Stimulated activated CD8-positive, alpha-beta memory T cell treated with anti-CD3 and anti-CD28 coated beads, Interleukin-15, amount 100 ng/mL, for 24 hours (primary cell): ENCODE measurements at regions not wholly inside any gene's neighbourhood (a gene's known extent, or its start where the extent isn't known, plus 50 kb on each side); places are given as distances from the start of the nearest gene placed in this dataset.

Experiments
- DNase-seq: peaks from one replicate; pipeline ENCODE4 v3.0.0-alpha.2; 2020; ENCODE audit warnings: low read depth

GRCh38 chr18:70507970-70508369, 219.1 kb downstream of the SOCS6 start:
- DNase-seq = no peak

GRCh38 chr18:70506511-70506910, 217.7 kb downstream of the SOCS6 start:
- DNase-seq = no peak

- no peak for DNase-seq
Measured at GRCh38 chr18:70503060-70503459, 214.2 kb downstream of the SOCS6 start.

GRCh38 chr18:70501358-70501757, 212.5 kb downstream of the SOCS6 start:
- DNase-seq = no peak

GRCh38 chr18:70500748-70501147, 211.9 kb downstream of the SOCS6 start:
- no peak for DNase-seq

GRCh38 chr18:70499218-70499691, 210.4 kb downstream of the SOCS6 start:
- no peak for DNase-seq

GRCh38 chr18:70496353-70497294, 207.8 kb downstream of the SOCS6 start:
- DNase-seq = no peak

- no peak for DNase-seq
Measured at GRCh38 chr18:70494524-70494923, 205.7 kb downstream of the SOCS6 start.

- DNase-seq = no peak
Measured at GRCh38 chr18:70493461-70493860, 204.6 kb downstream of the SOCS6 start.

GRCh38 chr18:70491734-70492348, 203.0 kb downstream of the SOCS6 start:
- DNase-seq = no peak

- DNase-seq = no peak
Measured at GRCh38 chr18:70489986-70490933, 201.4 kb downstream of the SOCS6 start.

GRCh38 chr18:70489571-70489970, 200.7 kb downstream of the SOCS6 start:
- no peak for DNase-seq

- DNase-seq = no peak
Measured at GRCh38 chr18:70469916-70470315, 181.1 kb downstream of the SOCS6 start.

GRCh38 chr18:70468861-70469547, 180.2 kb downstream of the SOCS6 start:
- no peak for DNase-seq

- DNase-seq = peak; percentile 6
Measured at GRCh38 chr18:70464343-70465114, 175.7 kb downstream of the SOCS6 start.

GRCh38 chr18:70463085-70463484, 174.2 kb downstream of the SOCS6 start:
- no peak for DNase-seq

- no peak for DNase-seq
Measured at GRCh38 chr18:70462078-70462439, 173.2 kb downstream of the SOCS6 start.

- no peak for DNase-seq
Measured at GRCh38 chr18:70461323-70462077, 172.7 kb downstream of the SOCS6 start.

- no peak for DNase-seq
Measured at GRCh38 chr18:70459731-70460130, 170.9 kb downstream of the SOCS6 start.

GRCh38 chr18:70459251-70459650, 170.4 kb downstream of the SOCS6 start:
- no peak for DNase-seq
